WTC11 (cell line): ENCODE measurements at regions not wholly inside any gene's neighbourhood (a gene's known extent, or its start where the extent isn't known, plus 50 kb on each side); places are given as distances from the start of the nearest gene placed in this dataset.
A peak's percentile ranks its signal among the peaks of the same experiment; 100 is the strongest.

Experiments used
- ATAC-seq: fragments of 200-7000 bp; cut with Tn5 transposase; 2 replicates; pipeline ENCODE4 v1.10.0; 2021; ENCODE audit warnings: mild to moderate bottlenecking, moderate library complexity
- CTCF ChIA-PET: fragments of 300-600 bp; sonication (Branson Sonifier 250); formaldehyde crosslinking; loops from one replicate; lab custom pipeline; 2021; ENCODE audit warnings: antibody characterized with exemption; lab: Charles Lee
- POLR2A ChIA-PET: fragments of 350-600 bp; sonication (Branson Sonifier 250); formaldehyde crosslinking; loops from one replicate; lab custom pipeline; 2021; ENCODE audit warnings: antibody characterized with exemption; lab: Charles Lee
- DNase-seq: peaks from one replicate; pipeline ENCODE4 v3.0.0; 2021; ENCODE audit warnings: low spot score
- H3K27ac Mint-ChIP-seq: 2 replicates; pipeline ENCODE4 v1.8.0; 2021; ENCODE audit warnings: mixed read lengths
- H3K27me3 Mint-ChIP-seq: 2 replicates; pipeline ENCODE4 v1.8.0; 2021; ENCODE audit warnings: low read depth, mild to moderate bottlenecking, moderate library complexity, mixed read lengths
- H3K36me3 Mint-ChIP-seq: 2 replicates; pipeline ENCODE4 v1.8.0; 2021; ENCODE audit warnings: mixed read lengths
- H3K4me1 Mint-ChIP-seq: 2 replicates; pipeline ENCODE4 v1.8.0; 2022; ENCODE audit warnings: mixed read lengths
- H3K4me3 Mint-ChIP-seq: 2 replicates; pipeline ENCODE4 v1.8.0; 2021; ENCODE audit warnings: mild to moderate bottlenecking, moderate library complexity, mixed read lengths
- H3K9me3 Mint-ChIP-seq: 2 replicates; pipeline ENCODE4 v1.8.0; 2021; ENCODE audit warnings: mixed read lengths
- FOXJ3 ChIP-seq: sonication (generic); formaldehyde crosslinking; IDR thresholded peaks from 2 replicates; pipeline ENCODE4 v1.9.0; 2021; ENCODE audit warnings: missing genetic modification reagents, mild to moderate bottlenecking, borderline replicate concordance
- FOXK1 ChIP-seq: sonication (generic); formaldehyde crosslinking; IDR thresholded peaks from 2 replicates; pipeline ENCODE4 v1.8.0; 2022; ENCODE audit warnings: mild to moderate bottlenecking, moderate library complexity, missing genetic modification reagents
- IRF2 ChIP-seq: sonication (generic); formaldehyde crosslinking; IDR thresholded peaks from 2 replicates; pipeline ENCODE4 v1.8.0; 2022; ENCODE audit warnings: low read depth, missing genetic modification reagents, borderline replicate concordance
- JAZF1 ChIP-seq: fragments of 250-450 bp; sonication (Bioruptor Pico); IDR thresholded peaks from 2 replicates; pipeline ENCODE4 v1.9.0; 2021; ENCODE audit warnings: moderate library complexity, mild to moderate bottlenecking, inconsistent platforms
- KAT7 ChIP-seq: sonication (generic); formaldehyde crosslinking; IDR thresholded peaks from 2 replicates; pipeline ENCODE4 v1.8.1; 2023; ENCODE audit warnings: missing genetic modification reagents, mild to moderate bottlenecking, borderline replicate concordance
- NFATC4 ChIP-seq: fragments of 250-450 bp; sonication (Bioruptor Pico); IDR thresholded peaks from 2 replicates; pipeline ENCODE4 v1.9.0; 2021; ENCODE audit warnings: mild to moderate bottlenecking
- NR1H2 ChIP-seq: sonication (generic); formaldehyde crosslinking; IDR thresholded peaks from 2 replicates; pipeline ENCODE4 v1.9.0; 2021; ENCODE audit warnings: mild to moderate bottlenecking, moderate library complexity, missing genetic modification reagents
- NR3C1 ChIP-seq: sonication (generic); formaldehyde crosslinking; conservative IDR thresholded peaks from 2 replicates; pipeline ENCODE4 v1.8.1; 2023; ENCODE audit warnings: low read depth, mild to moderate bottlenecking, missing genetic modification reagents
- PRRX2 ChIP-seq: fragments of 250-450 bp; sonication (Bioruptor Pico); IDR thresholded peaks from 2 replicates; pipeline ENCODE4 v1.8.0; 2021; ENCODE audit warnings: mild to moderate bottlenecking
- SOX15 ChIP-seq: fragments of 250-450 bp; sonication (Bioruptor Pico); IDR thresholded peaks from 2 replicates; pipeline ENCODE4 v1.9.0; 2021; ENCODE audit warnings: mild to moderate bottlenecking
- TCF7 ChIP-seq: sonication (generic); formaldehyde crosslinking; IDR thresholded peaks from 2 replicates; pipeline ENCODE4 v1.8.0; 2022; ENCODE audit warnings: mild to moderate bottlenecking, low read depth, missing genetic modification reagents, moderate library complexity
- TP53 ChIP-seq: sonication (generic); formaldehyde crosslinking; IDR thresholded peaks from 2 replicates; pipeline ENCODE4 v1.8.1; 2023; ENCODE audit warnings: mild to moderate bottlenecking, missing genetic modification reagents
- ZNF263 ChIP-seq: sonication (generic); formaldehyde crosslinking; IDR thresholded peaks from 2 replicates; pipeline ENCODE4 v1.8.1; 2022; ENCODE audit warnings: low read depth, mild to moderate bottlenecking, moderate library complexity, missing genetic modification reagents
- ZNF416 ChIP-seq: fragments of 250-450 bp; sonication (Bioruptor Pico); IDR thresholded peaks from 2 replicates; pipeline ENCODE4 v1.9.0; 2021; ENCODE audit warnings: mild to moderate bottlenecking, inconsistent platforms
- ZNF671 ChIP-seq: fragments of 250-450 bp; sonication (Bioruptor Pico); IDR thresholded peaks from 2 replicates; pipeline ENCODE4 v1.8.0; 2021; ENCODE audit warnings: mild to moderate bottlenecking
- TF ChIP-seq, protein P1 (sequence below): sonication (generic); formaldehyde crosslinking; IDR thresholded peaks from 2 replicates; pipeline ENCODE4 v1.8.0; 2022; ENCODE audit warnings: mild to moderate bottlenecking, missing genetic modification reagents
- TF ChIP-seq, protein P2 (sequence below): sonication (generic); formaldehyde crosslinking; IDR thresholded peaks from 2 replicates; pipeline ENCODE4 v1.8.1; 2022; ENCODE audit warnings: low read depth, missing genetic modification reagents, borderline replicate concordance
- TF ChIP-seq, protein P3 (sequence below): sonication (generic); formaldehyde crosslinking; conservative IDR thresholded peaks from 2 replicates; pipeline ENCODE4 v1.8.1; 2022; ENCODE audit warnings: mild to moderate bottlenecking, missing genetic modification reagents
- TF ChIP-seq, protein P4 (sequence below): sonication (generic); formaldehyde crosslinking; IDR thresholded peaks from 2 replicates; pipeline ENCODE4 v1.8.1; 2023; ENCODE audit warnings: mild to moderate bottlenecking, missing genetic modification reagents, moderate library complexity
- TF ChIP-seq, protein P5 (sequence below): fragments of 250-450 bp; sonication (Bioruptor Pico); IDR thresholded peaks from 2 replicates; pipeline ENCODE4 v1.9.0; 2021; ENCODE audit warnings: mild to moderate bottlenecking
- TF ChIP-seq, protein P6 (sequence below): sonication (generic); formaldehyde crosslinking; IDR thresholded peaks from 2 replicates; pipeline ENCODE4 v1.8.1; 2023; ENCODE audit warnings: mild to moderate bottlenecking, missing genetic modification reagents
- TF ChIP-seq, protein P7 (sequence below): sonication (generic); formaldehyde crosslinking; IDR thresholded peaks from 2 replicates; pipeline ENCODE4 v1.8.1; 2023; ENCODE audit warnings: mild to moderate bottlenecking, missing genetic modification reagents, moderate library complexity
- TF ChIP-seq, protein P8 (sequence below): fragments of 250-450 bp; sonication (Bioruptor Pico); IDR thresholded peaks from 2 replicates; pipeline ENCODE4 v1.8.0; 2021; ENCODE audit warnings: mild to moderate bottlenecking
- TF ChIP-seq, protein P9 (sequence below): sonication (generic); formaldehyde crosslinking; IDR thresholded peaks from 2 replicates; pipeline ENCODE4 v1.8.1; 2022; ENCODE audit warnings: low read depth, mild to moderate bottlenecking, moderate library complexity, missing genetic modification reagents, borderline replicate concordance

DNA sequence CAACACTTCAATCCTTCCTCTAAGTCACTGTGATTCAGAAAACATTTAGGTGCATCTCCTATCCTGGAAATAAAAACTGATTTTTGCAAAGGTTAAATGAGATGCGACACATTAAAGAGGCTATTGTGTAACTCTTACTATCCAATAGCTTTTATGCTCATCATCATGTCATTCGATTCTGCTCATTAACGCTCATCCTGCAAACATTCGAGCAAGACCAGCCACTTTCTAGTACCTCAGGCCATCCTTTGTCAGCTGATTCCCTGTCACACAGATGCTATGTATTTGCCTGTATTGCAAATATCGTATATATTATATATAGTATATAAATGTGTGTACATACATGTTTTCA is 131.6 kb downstream of the TLR5 start (continued):
- TF ChIP-seq, protein P1, sequence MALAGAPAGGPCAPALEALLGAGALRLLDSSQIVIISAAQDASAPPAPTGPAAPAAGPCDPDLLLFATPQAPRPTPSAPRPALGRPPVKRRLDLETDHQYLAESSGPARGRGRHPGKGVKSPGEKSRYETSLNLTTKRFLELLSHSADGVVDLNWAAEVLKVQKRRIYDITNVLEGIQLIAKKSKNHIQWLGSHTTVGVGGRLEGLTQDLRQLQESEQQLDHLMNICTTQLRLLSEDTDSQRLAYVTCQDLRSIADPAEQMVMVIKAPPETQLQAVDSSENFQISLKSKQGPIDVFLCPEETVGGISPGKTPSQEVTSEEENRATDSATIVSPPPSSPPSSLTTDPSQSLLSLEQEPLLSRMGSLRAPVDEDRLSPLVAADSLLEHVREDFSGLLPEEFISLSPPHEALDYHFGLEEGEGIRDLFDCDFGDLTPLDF (CRISPR knock-in tag): no peak
- no peak for TF ChIP-seq KAT7 (CRISPR knock-in tag)
- no peak for TF ChIP-seq TCF7 (CRISPR knock-in tag)
- TF ChIP-seq NR3C1: no peak
- TF ChIP-seq FOXJ3 (CRISPR knock-in tag): no peak
- no peak for TF ChIP-seq SOX15 (CRISPR knock-in tag)
- TF ChIP-seq, protein P2, sequence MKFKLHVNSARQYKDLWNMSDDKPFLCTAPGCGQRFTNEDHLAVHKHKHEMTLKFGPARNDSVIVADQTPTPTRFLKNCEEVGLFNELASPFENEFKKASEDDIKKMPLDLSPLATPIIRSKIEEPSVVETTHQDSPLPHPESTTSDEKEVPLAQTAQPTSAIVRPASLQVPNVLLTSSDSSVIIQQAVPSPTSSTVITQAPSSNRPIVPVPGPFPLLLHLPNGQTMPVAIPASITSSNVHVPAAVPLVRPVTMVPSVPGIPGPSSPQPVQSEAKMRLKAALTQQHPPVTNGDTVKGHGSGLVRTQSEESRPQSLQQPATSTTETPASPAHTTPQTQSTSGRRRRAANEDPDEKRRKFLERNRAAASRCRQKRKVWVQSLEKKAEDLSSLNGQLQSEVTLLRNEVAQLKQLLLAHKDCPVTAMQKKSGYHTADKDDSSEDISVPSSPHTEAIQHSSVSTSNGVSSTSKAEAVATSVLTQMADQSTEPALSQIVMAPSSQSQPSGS: no peak
- no peak for TF ChIP-seq IRF2 (CRISPR knock-in tag)
- TF ChIP-seq, protein P3, sequence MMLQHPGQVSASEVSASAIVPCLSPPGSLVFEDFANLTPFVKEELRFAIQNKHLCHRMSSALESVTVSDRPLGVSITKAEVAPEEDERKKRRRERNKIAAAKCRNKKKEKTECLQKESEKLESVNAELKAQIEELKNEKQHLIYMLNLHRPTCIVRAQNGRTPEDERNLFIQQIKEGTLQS (CRISPR knock-in tag): no peak
- no peak for TF ChIP-seq FOXK1 (CRISPR knock-in tag)
- TF ChIP-seq, all 79 proteins: peak for 7

DNA sequence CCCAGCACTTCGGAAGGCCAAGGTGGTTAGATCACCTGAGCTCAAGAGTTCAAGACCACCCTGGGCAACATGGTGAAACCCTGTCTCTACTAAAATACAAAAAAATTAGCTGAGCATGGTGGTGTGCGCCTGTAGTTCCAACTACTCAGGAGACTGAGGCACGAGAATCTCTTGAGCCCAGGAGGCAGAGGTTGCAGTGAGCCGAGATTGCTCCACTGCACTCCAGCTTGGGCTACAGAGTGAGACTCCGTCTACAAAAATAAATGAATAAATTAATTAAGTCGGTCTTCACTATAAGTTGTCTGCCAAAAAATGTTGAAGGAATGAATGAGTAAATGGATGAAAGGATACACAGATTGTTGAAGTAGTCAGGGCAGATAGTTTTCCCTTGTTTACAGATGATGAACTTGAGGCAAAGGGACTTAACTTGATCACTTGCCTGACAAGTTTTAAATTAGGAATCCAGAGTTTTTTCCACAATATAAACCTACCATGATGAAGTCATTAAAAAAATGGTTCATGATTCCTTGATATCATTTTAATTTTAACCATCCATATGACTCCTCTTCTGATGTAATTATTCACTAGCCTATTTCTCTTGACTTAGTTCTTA is 130.8 kb downstream of the TLR5 start:
- DNase-seq (no peak), ATAC-seq (no peak)
- H3K27me3 Mint-ChIP-seq: peaks cover 31% of the 10 kb centered on the region
- H3K27ac Mint-ChIP-seq: 0 out of 2 replicates have a peak overlapping the region, but pooled peaks have one; percentile 9
- ChIA-PET POLR2A (interaction anchor here (1.1 kb wide), 2 partner anchors 9 kb away, joined by 3 to 5 read pairs; no protein-coding TSS in a partner anchor), CTCF (interaction anchor here (0.5 to 2.2 kb wide), 4 partner anchors 10 to 206 kb away, joined by 3 to 7 read pairs (median 4); no protein-coding TSS in a partner anchor)
- TF ChIP-seq JAZF1 (CRISPR knock-in tag): no peak
- TF ChIP-seq ZNF416 (CRISPR knock-in tag): 0 out of 2 replicates have a peak, but pooled peaks have one; percentile 15
- TF ChIP-seq TCF7 (CRISPR knock-in tag): no peak
- TF ChIP-seq TP53 (CRISPR knock-in tag): no peak
- peak; percentile 68 for TF ChIP-seq NFATC4
- TF ChIP-seq ZNF263: no peak
- no peak for TF ChIP-seq SOX15 (CRISPR knock-in tag)
- TF ChIP-seq, protein P4, sequence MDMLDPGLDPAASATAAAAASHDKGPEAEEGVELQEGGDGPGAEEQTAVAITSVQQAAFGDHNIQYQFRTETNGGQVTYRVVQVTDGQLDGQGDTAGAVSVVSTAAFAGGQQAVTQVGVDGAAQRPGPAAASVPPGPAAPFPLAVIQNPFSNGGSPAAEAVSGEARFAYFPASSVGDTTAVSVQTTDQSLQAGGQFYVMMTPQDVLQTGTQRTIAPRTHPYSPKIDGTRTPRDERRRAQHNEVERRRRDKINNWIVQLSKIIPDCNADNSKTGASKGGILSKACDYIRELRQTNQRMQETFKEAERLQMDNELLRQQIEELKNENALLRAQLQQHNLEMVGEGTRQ (CRISPR knock-in tag): no peak
- 0 out of 2 replicates have a peak, but pooled peaks have one; percentile 52 for TF ChIP-seq PRRX2 (CRISPR knock-in tag)
- TF ChIP-seq ZNF671 (CRISPR knock-in tag): peak; percentile 61; the same call in 1 of the 2 replicates
- TF ChIP-seq, protein P5, sequence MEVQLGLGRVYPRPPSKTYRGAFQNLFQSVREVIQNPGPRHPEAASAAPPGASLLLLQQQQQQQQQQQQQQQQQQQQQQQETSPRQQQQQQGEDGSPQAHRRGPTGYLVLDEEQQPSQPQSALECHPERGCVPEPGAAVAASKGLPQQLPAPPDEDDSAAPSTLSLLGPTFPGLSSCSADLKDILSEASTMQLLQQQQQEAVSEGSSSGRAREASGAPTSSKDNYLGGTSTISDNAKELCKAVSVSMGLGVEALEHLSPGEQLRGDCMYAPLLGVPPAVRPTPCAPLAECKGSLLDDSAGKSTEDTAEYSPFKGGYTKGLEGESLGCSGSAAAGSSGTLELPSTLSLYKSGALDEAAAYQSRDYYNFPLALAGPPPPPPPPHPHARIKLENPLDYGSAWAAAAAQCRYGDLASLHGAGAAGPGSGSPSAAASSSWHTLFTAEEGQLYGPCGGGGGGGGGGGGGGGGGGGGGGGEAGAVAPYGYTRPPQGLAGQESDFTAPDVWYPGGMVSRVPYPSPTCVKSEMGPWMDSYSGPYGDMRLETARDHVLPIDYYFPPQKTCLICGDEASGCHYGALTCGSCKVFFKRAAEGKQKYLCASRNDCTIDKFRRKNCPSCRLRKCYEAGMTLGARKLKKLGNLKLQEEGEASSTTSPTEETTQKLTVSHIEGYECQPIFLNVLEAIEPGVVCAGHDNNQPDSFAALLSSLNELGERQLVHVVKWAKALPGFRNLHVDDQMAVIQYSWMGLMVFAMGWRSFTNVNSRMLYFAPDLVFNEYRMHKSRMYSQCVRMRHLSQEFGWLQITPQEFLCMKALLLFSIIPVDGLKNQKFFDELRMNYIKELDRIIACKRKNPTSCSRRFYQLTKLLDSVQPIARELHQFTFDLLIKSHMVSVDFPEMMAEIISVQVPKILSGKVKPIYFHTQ (CRISPR knock-in tag): peak; percentile 89
- TF ChIP-seq, protein P6, sequence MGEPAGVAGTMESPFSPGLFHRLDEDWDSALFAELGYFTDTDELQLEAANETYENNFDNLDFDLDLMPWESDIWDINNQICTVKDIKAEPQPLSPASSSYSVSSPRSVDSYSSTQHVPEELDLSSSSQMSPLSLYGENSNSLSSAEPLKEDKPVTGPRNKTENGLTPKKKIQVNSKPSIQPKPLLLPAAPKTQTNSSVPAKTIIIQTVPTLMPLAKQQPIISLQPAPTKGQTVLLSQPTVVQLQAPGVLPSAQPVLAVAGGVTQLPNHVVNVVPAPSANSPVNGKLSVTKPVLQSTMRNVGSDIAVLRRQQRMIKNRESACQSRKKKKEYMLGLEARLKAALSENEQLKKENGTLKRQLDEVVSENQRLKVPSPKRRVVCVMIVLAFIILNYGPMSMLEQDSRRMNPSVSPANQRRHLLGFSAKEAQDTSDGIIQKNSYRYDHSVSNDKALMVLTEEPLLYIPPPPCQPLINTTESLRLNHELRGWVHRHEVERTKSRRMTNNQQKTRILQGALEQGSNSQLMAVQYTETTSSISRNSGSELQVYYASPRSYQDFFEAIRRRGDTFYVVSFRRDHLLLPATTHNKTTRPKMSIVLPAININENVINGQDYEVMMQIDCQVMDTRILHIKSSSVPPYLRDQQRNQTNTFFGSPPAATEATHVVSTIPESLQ: no peak
- TF ChIP-seq, protein P7, sequence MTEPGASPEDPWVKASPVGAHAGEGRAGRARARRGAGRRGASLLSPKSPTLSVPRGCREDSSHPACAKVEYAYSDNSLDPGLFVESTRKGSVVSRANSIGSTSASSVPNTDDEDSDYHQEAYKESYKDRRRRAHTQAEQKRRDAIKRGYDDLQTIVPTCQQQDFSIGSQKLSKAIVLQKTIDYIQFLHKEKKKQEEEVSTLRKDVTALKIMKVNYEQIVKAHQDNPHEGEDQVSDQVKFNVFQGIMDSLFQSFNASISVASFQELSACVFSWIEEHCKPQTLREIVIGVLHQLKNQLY (CRISPR knock-in tag): no peak
- TF ChIP-seq NR1H2 (CRISPR knock-in tag): no peak
- TF ChIP-seq, protein P8, sequence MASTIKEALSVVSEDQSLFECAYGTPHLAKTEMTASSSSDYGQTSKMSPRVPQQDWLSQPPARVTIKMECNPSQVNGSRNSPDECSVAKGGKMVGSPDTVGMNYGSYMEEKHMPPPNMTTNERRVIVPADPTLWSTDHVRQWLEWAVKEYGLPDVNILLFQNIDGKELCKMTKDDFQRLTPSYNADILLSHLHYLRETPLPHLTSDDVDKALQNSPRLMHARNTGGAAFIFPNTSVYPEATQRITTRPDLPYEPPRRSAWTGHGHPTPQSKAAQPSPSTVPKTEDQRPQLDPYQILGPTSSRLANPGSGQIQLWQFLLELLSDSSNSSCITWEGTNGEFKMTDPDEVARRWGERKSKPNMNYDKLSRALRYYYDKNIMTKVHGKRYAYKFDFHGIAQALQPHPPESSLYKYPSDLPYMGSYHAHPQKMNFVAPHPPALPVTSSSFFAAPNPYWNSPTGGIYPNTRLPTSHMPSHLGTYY: peak; percentile 18; the same call in 1 of the 2 replicates
- TF ChIP-seq, protein P9, sequence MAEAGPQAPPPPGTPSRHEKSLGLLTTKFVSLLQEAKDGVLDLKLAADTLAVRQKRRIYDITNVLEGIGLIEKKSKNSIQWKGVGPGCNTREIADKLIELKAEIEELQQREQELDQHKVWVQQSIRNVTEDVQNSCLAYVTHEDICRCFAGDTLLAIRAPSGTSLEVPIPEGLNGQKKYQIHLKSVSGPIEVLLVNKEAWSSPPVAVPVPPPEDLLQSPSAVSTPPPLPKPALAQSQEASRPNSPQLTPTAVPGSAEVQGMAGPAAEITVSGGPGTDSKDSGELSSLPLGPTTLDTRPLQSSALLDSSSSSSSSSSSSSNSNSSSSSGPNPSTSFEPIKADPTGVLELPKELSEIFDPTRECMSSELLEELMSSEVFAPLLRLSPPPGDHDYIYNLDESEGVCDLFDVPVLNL: no peak
- H3K9me3 Mint-ChIP-seq: no peaks in the 10 kb centered on the region
- peaks cover 68% of the 10 kb centered on the region for H3K4me1 Mint-ChIP-seq
- peaks cover 38% of the 10 kb centered on the region for H3K36me3 Mint-ChIP-seq
- H3K4me3 Mint-ChIP-seq: no peak overlapping the region
